HL-60 (cell line): ENCODE measurements at regions not wholly inside any gene's neighbourhood (a gene's known extent, or its start where the extent isn't known, plus 50 kb on each side); places are given as distances from the start of the nearest gene placed in this dataset.
"Not testable (repeated sequence)": the region's sequence is repeated elsewhere in the genome, so short reads cannot be mapped to it uniquely, and the experiment has no call there.

Experiments
- DNase-seq, 2 experiments: peaks; one replicate each; pipeline ENCODE4 v3.0.0-alpha.2; 2010 to 2020; ENCODE audit warnings: low read depth in 1 of 2, low spot score in 1 of 2
- H3K27ac ChIP-seq: fragments of 250-450 bp; sonication (Bioruptor Pico); replicated peaks from 2 replicates; pipeline ENCODE4 v1.5.1; 2020; ENCODE audit warnings: mild to moderate bottlenecking, moderate library complexity
- H3K27me3 ChIP-seq: fragments of 250-450 bp; sonication (Bioruptor Pico); 2 replicates; pipeline ENCODE4 v1.5.1; 2021; ENCODE audit warnings: mild to moderate bottlenecking, moderate library complexity; ENCODE audit not compliant: insufficient read depth, poor library complexity, severe bottlenecking
- H3K4me3 ChIP-seq: replicated peaks from 2 replicates; pipeline ENCODE4 v1.5.1; 2011; ENCODE audit warnings: mild to moderate bottlenecking, control low read depth, low read length; ENCODE audit not compliant: insufficient read depth
- GABPA ChIP-seq: IDR thresholded peaks from 2 replicates; pipeline ENCODE4 v1.6.1; 2012; ENCODE audit warnings: low read depth
- POLR2AphosphoS5 ChIP-seq: IDR thresholded peaks from 2 replicates; pipeline ENCODE4 v1.6.1; 2012; ENCODE audit warnings: low read depth
- SPI1 ChIP-seq: IDR thresholded peaks from 2 replicates; pipeline ENCODE4 v1.6.1; 2012; ENCODE audit warnings: low read depth, mild to moderate bottlenecking, borderline replicate concordance
- TF ChIP-seq, protein P1 (sequence below): IDR thresholded peaks from one replicate; pipeline ENCODE4 v1.5.1; 2011; ENCODE audit warnings: low read length, control low read depth, inconsistent platforms; ENCODE audit not compliant: insufficient read depth
- TF ChIP-seq, protein P2 (sequence below): IDR thresholded peaks from 2 replicates; pipeline ENCODE4 v1.6.1; 2012; ENCODE audit warnings: low read depth; ENCODE audit not compliant: insufficient replicate concordance

DNA sequence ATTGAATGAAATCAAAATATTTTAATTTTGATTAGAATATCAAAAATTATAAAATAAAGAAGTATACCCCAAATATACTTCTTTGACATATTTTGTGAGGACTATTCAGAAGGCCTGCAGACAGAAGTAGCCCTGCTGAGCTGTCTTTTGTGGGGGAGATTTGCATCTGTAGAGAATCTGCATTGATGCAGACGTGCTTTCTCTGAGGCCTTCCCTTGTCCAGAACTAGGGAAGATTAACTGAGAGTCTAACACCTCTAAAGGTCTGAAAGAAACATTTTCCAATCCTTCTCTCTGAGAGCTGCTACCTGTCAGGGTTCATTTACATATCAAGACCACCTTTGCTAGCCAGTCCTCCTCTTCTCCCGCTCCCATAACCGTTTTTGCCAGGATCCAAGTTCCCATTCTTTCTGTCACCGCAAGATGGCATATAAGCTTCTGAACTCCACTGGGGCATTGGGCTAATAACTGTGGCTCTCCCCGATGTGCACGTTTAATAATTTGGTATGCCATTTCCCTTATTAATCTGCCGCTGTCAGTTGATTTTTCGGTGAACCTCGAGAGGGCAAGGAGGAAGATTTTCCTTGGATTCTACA is 510.4 kb upstream of the CNTNAP5 start:
- DNase-seq: no peak
- no peak for TF ChIP-seq SPI1
- no peak for TF ChIP-seq POLR2AphosphoS5
- TF ChIP-seq, protein P1, sequence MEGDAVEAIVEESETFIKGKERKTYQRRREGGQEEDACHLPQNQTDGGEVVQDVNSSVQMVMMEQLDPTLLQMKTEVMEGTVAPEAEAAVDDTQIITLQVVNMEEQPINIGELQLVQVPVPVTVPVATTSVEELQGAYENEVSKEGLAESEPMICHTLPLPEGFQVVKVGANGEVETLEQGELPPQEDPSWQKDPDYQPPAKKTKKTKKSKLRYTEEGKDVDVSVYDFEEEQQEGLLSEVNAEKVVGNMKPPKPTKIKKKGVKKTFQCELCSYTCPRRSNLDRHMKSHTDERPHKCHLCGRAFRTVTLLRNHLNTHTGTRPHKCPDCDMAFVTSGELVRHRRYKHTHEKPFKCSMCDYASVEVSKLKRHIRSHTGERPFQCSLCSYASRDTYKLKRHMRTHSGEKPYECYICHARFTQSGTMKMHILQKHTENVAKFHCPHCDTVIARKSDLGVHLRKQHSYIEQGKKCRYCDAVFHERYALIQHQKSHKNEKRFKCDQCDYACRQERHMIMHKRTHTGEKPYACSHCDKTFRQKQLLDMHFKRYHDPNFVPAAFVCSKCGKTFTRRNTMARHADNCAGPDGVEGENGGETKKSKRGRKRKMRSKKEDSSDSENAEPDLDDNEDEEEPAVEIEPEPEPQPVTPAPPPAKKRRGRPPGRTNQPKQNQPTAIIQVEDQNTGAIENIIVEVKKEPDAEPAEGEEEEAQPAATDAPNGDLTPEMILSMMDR: no peak
- no peak for TF ChIP-seq GABPA
- TF ChIP-seq, protein P2, sequence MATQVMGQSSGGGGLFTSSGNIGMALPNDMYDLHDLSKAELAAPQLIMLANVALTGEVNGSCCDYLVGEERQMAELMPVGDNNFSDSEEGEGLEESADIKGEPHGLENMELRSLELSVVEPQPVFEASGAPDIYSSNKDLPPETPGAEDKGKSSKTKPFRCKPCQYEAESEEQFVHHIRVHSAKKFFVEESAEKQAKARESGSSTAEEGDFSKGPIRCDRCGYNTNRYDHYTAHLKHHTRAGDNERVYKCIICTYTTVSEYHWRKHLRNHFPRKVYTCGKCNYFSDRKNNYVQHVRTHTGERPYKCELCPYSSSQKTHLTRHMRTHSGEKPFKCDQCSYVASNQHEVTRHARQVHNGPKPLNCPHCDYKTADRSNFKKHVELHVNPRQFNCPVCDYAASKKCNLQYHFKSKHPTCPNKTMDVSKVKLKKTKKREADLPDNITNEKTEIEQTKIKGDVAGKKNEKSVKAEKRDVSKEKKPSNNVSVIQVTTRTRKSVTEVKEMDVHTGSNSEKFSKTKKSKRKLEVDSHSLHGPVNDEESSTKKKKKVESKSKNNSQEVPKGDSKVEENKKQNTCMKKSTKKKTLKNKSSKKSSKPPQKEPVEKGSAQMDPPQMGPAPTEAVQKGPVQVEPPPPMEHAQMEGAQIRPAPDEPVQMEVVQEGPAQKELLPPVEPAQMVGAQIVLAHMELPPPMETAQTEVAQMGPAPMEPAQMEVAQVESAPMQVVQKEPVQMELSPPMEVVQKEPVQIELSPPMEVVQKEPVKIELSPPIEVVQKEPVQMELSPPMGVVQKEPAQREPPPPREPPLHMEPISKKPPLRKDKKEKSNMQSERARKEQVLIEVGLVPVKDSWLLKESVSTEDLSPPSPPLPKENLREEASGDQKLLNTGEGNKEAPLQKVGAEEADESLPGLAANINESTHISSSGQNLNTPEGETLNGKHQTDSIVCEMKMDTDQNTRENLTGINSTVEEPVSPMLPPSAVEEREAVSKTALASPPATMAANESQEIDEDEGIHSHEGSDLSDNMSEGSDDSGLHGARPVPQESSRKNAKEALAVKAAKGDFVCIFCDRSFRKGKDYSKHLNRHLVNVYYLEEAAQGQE: no peak
- Histone ChIP-seq H3K27me3 (no peaks in the 10 kb centered on the region), H3K4me3 (no peak overlapping the region), H3K27ac (no peak overlapping the region)

DNA sequence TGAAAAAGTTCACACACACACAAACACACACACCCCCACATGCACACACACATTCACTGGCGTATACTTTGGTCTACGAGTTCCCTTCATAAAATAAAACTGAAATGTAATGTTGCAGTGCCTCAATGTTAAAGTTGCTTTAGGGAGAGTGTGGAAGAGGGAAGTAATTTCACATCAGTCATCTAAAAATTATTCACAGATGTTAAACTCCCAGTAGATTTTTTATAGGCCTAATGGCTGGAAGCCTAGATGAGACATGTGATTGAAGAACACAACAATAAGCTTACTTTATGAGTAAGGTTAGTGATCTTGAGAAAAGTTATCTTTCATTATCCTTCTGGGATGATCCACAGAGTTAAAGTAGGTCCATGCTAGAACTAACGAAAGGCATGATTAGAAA is 506.7 kb upstream of the CNTNAP5 start:
- TF ChIP-seq, protein P2: no peak
- H3K27me3 ChIP-seq: no peaks in the 10 kb centered on the region
- DNase-seq: no peak
- H3K27ac ChIP-seq: no peak overlapping the region
- H3K4me3 ChIP-seq: no peak overlapping the region

DNA sequence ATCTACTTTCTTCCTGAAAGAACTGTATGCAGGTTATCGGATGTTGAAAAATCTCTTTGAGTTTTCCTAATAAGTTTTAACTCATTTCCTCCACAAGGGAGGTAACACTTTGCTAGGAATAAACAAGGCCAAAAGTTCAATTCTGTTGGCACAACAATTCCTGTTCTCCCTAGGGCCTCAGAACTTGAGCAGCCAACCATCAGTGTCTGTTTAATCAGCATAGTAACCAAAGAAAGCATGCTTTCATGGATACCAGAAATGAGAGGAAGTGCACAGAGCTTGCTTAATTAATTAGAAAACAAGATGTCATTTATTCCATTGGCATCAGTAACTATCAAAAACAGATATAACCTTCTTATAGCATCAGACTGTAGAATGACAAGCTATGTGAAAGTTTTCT is 503.2 kb upstream of the CNTNAP5 start:
- no peak for DNase-seq
- Histone ChIP-seq H3K27ac (no peak overlapping the region), H3K27me3 (no peaks in the 10 kb centered on the region), H3K4me3 (no peak overlapping the region)
- TF ChIP-seq, protein P2: no peak
- TF ChIP-seq POLR2AphosphoS5 (no peak), SPI1 (no peak), GABPA (no peak)
- TF ChIP-seq, protein P1: no peak

DNA sequence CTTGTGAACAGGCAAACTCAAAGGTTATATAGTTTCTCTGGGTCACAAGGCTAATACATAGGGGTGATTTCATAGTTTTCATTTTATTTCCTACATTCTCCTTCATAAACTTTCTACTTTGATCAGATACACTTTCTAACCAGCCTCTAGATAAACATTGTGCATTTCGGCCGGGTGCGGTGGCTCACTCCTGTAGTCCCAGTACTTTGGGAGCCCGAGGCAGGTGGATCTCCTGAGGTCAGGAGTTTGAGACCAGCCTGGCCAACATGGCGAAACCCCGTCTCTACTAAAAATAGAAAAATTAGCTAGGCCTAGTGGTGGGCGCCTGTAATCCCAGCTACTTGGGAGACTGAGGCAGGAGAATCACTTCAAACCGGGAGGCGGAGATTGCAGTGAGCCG is 502.6 kb upstream of the CNTNAP5 start:
- not testable (repeated sequence) for H3K4me3 ChIP-seq, DNase-seq, H3K27ac ChIP-seq, H3K27me3 ChIP-seq
